K562 (cell line): ENCODE measurements at regions not wholly inside any gene's neighbourhood (a gene's known extent, or its start where the extent isn't known, plus 50 kb on each side); places are given as distances from the start of the nearest gene placed in this dataset.

Experiments used
- ATAC-seq: fragments of 200-7000 bp; cut with Tn5 transposase; 3 replicates; pipeline ENCODE4 v1.9.1; 2020; ENCODE audit warnings: moderate library complexity
- BruUV-seq: library from RNA; stranded (reverse); fragments of 400-500 nt; replicated peaks from 2 replicates; lab custom pipeline; 2021; lab: Mats Ljungman, UMichigan
- CTCF ChIA-PET: fragments of 300-600 bp; formaldehyde crosslinking; extraction: SDS; loops from one replicate; lab custom pipeline; 2021; ENCODE audit warnings: low intra/inter-chr PET ratio; lab: Yijun Ruan, JAX
- POLR2A ChIA-PET: fragments of 300-600, 350-650 bp; sonication (Branson Sonifier 250); formaldehyde crosslinking; extraction: SDS; loops from one replicate; lab custom pipeline; 2021; ENCODE audit warnings: antibody characterized with exemption, inconsistent platforms; lab: Yijun Ruan, JAX
- DNase-seq, 4 experiments: peaks; one replicate each; pipeline versions ENCODE4 v3.0.0 to v3.0.0-alpha.2; 2011 to 2018; ENCODE audit warnings: low spot score in 3 of 4, mixed read lengths in 3 of 4; ENCODE audit errors: extremely low read depth in 1 of 4
- FAIRE-seq: peaks from 2 replicates; lab custom pipeline; 2011; peaks lifted over from hg19 to GRCh38; lab: Jason Lieb, UNC
- H2AFZ ChIP-seq: 2 replicates; pipeline ENCODE4 v1.6.0; 2011; ENCODE audit warnings: low read depth, low read length, control low read depth, inconsistent platforms
- H3K27ac ChIP-seq: fragments of 200-600 bp; 3 replicates; pipeline ENCODE4 v1.8.0; 2011; ENCODE audit warnings: low read depth, mild to moderate bottlenecking, control low read depth, inconsistent platforms, low read length, moderate library complexity, mixed read lengths; ENCODE audit errors: extremely low read depth
- H3K27me3 ChIP-seq, 2 experiments: fragments of 300-600 bp in 1 of 2; 2 replicates in 1 of 2; 3 replicates in 1 of 2; pipeline versions ENCODE4 v1.6.0 to v1.8.0; 2011; ENCODE audit warnings: inconsistent platforms in 2 of 2, low read length in 2 of 2, mild to moderate bottlenecking in 1 of 2, mixed read lengths in 1 of 2, moderate library complexity in 1 of 2; ENCODE audit not compliant: control insufficient read depth in 2 of 2, insufficient read depth in 2 of 2
- H3K36me3 ChIP-seq: fragments of 300-600 bp; 3 replicates; pipeline ENCODE4 v1.8.0; 2011; ENCODE audit warnings: mild to moderate bottlenecking, low read length, inconsistent platforms; ENCODE audit not compliant: control insufficient read depth, insufficient read depth
- H3K4me1 ChIP-seq, 2 experiments: fragments of 200-600 bp in 1 of 2; replicated peaks in 1 of 2; 2 replicates in 1 of 2; 3 replicates in 1 of 2; pipeline versions ENCODE4 v1.5.1 to v1.8.0; 2011; ENCODE audit warnings: inconsistent platforms in 2 of 2, low read length in 2 of 2, mild to moderate bottlenecking in 1 of 2, mixed read lengths in 1 of 2, moderate library complexity in 1 of 2; ENCODE audit not compliant: control insufficient read depth in 2 of 2, insufficient read depth in 2 of 2
- H3K4me2 ChIP-seq: 2 replicates; pipeline ENCODE4 v1.6.1; 2011; ENCODE audit warnings: low read length, control low read depth, inconsistent platforms, mixed read lengths; ENCODE audit not compliant: insufficient read depth
- H3K4me3 ChIP-seq: fragments of 200-600 bp; sonication (generic), shearing (Covaris generic); 2 replicates; pipeline ENCODE4 v1.5.1; 2016; ENCODE audit warnings: control low read depth, inconsistent platforms
- H3K79me2 ChIP-seq: fragments of 200-600 bp; 3 replicates; pipeline ENCODE4 v1.8.0; 2011; ENCODE audit warnings: low read length, inconsistent platforms; ENCODE audit not compliant: control insufficient read depth, insufficient read depth
- H3K9ac ChIP-seq, 2 experiments: 2 replicates each; pipeline versions ENCODE4 v1.6.0 to v1.6.1; 2011; ENCODE audit warnings: low read depth in 2 of 2, low read length in 2 of 2, control low read depth in 1 of 2, inconsistent platforms in 1 of 2, mild to moderate bottlenecking in 1 of 2, mixed read lengths in 1 of 2; ENCODE audit not compliant: insufficient read depth in 1 of 2
- H3K9me1 ChIP-seq: one replicate; pipeline ENCODE4 v1.6.0; 2011; ENCODE audit warnings: inconsistent platforms, mild to moderate bottlenecking, low read length, moderate library complexity; ENCODE audit not compliant: control insufficient read depth, insufficient read depth
- H3K9me3 ChIP-seq: replicated peaks from 2 replicates; pipeline ENCODE4 v1.5.1; 2011; ENCODE audit warnings: low read depth, low read length, inconsistent platforms; ENCODE audit not compliant: control insufficient read depth, insufficient read depth
- H4K20me1 ChIP-seq: replicated peaks from 2 replicates; pipeline ENCODE4 v1.6.1; 2011; ENCODE audit warnings: low read length, inconsistent platforms, mixed read lengths; ENCODE audit not compliant: control insufficient read depth, insufficient read depth
- BDP1 ChIP-seq: IDR thresholded peaks from 3 replicates; pipeline ENCODE4 v1.6.1; 2011; ENCODE audit not compliant: insufficient read length, insufficient read depth
- BHLHE40 ChIP-seq: IDR thresholded peaks from 2 replicates; pipeline ENCODE4 v1.6.1; 2011; ENCODE audit warnings: low read length, improper control_type of control experiment
- C11orf30 ChIP-seq: fragments of 450-650 bp; IDR thresholded peaks from 2 replicates; pipeline ENCODE4 v1.6.1; 2016; ENCODE audit warnings: low read depth, mild to moderate bottlenecking
- CBFA2T3 ChIP-seq: fragments of 450-650 bp; IDR thresholded peaks from 2 replicates; pipeline ENCODE4 v1.6.1; 2017
- CXXC5 ChIP-seq: fragments of 250-450 bp; sonication (Bioruptor Pico); IDR thresholded peaks from 2 replicates; pipeline ENCODE4 v1.8.0; 2022; ENCODE audit warnings: inconsistent platforms, mild to moderate bottlenecking, moderate library complexity
- DDX20 ChIP-seq: fragments of 450-650 bp; IDR thresholded peaks from 2 replicates; pipeline ENCODE4 v1.6.1; 2016; ENCODE audit warnings: missing genetic modification characterization, low read depth, mild to moderate bottlenecking, missing compliant biosample characterization, moderate library complexity
- EP400 ChIP-seq: fragments of 450-650 bp; IDR thresholded peaks from 2 replicates; pipeline ENCODE4 v1.6.1; 2017; ENCODE audit warnings: antibody characterized with exemption, mild to moderate bottlenecking, moderate library complexity
- ETV6 ChIP-seq, 3 experiments: fragments of 150-350 bp in 1 of 3; sonication (generic) in 1 of 3; formaldehyde crosslinking in 1 of 3; IDR thresholded peaks; 2 replicates each; pipeline versions ENCODE4 v1.6.1 to v1.8.0; 2014 to 2022; ENCODE audit warnings: borderline replicate concordance in 2 of 3, low read depth in 2 of 3, antibody characterized with exemption in 1 of 3, low read length in 1 of 3, mild to moderate bottlenecking in 1 of 3, missing genetic modification reagents in 1 of 3
- FOS ChIP-seq: IDR thresholded peaks from 3 replicates; pipeline ENCODE4 v1.6.1; 2011; ENCODE audit not compliant: insufficient read length; ENCODE audit errors: extremely low read depth
- KDM5B ChIP-seq: fragments of 200-600 bp; sonication (generic); IDR thresholded peaks from 2 replicates; pipeline ENCODE4 v1.6.1; 2012; ENCODE audit warnings: low read depth, mild to moderate bottlenecking, moderate library complexity, low read length, control low read depth, inconsistent platforms; ENCODE audit not compliant: insufficient replicate concordance
- MAFG ChIP-seq: fragments of 450-650 bp; conservative IDR thresholded peaks from 2 replicates; pipeline ENCODE4 v1.6.1; 2016; ENCODE audit warnings: missing genetic modification characterization, missing compliant biosample characterization
- MEIS2 ChIP-seq: fragments of 450-650 bp; IDR thresholded peaks from 2 replicates; pipeline ENCODE4 v1.6.1; 2014; ENCODE audit warnings: mild to moderate bottlenecking; ENCODE audit not compliant: partially characterized antibody
- MYC ChIP-seq, 2 experiments: fragments of 250-450 bp in 1 of 2; sonication (Bioruptor Pico) in 1 of 2; IDR thresholded peaks; 2 replicates each; pipeline versions ENCODE4 v1.5.1 to v1.6.1; 2012 to 2021; ENCODE audit warnings: low read depth in 2 of 2, borderline replicate concordance in 1 of 2, improper control_type of control experiment in 1 of 2, low read length in 1 of 2, mild to moderate bottlenecking in 1 of 2, moderate library complexity in 1 of 2
- MYNN ChIP-seq, 2 experiments: sonication (generic); formaldehyde crosslinking in 1 of 2; IDR thresholded peaks; 2 replicates each; pipeline versions ENCODE4 v1.5.0 to v1.6.1; 2016 to 2020; ENCODE audit warnings: antibody characterized with exemption in 1 of 2, missing genetic modification reagents in 1 of 2
- NR4A1 ChIP-seq, 2 experiments: fragments of 250-450 bp in 1 of 2; fragments of 450-650 bp in 1 of 2; sonication (Bioruptor Pico) in 1 of 2; IDR thresholded peaks; 2 replicates each; pipeline versions ENCODE4 v1.4.0 to v1.6.1; 2016 to 2020; ENCODE audit warnings: mild to moderate bottlenecking in 2 of 2, missing compliant biosample characterization in 1 of 2, missing genetic modification characterization in 1 of 2, moderate library complexity in 1 of 2
- SMAD4 ChIP-seq: fragments of 250-450 bp; sonication (Bioruptor Pico); conservative IDR thresholded peaks from 2 replicates; pipeline ENCODE4 v1.8.0; 2021; ENCODE audit warnings: inconsistent platforms, mild to moderate bottlenecking, moderate library complexity
- TOE1 ChIP-seq, 2 experiments: fragments of 450-650 bp in 1 of 2; sonication (generic) in 1 of 2; formaldehyde crosslinking in 1 of 2; IDR thresholded peaks; 2 replicates each; pipeline versions ENCODE4 v1.7.1 to v1.8.0; 2016 to 2022; ENCODE audit warnings: borderline replicate concordance in 2 of 2, mild to moderate bottlenecking in 2 of 2, antibody characterized with exemption in 1 of 2, inconsistent platforms in 1 of 2, low read depth in 1 of 2, missing genetic modification reagents in 1 of 2, moderate library complexity in 1 of 2
- ZNF175 ChIP-seq: fragments of 200-800 bp; sonication (Bioruptor generic); IDR thresholded peaks from 2 replicates; pipeline ENCODE4 v1.6.1; 2016; ENCODE audit warnings: low read depth, mild to moderate bottlenecking, missing genetic modification characterization, missing compliant biosample characterization
- ZNF583 ChIP-seq: fragments of 250-450 bp; sonication (Bioruptor Pico); IDR thresholded peaks from 2 replicates; pipeline ENCODE4 v1.4.0; 2020
- ZNF830 ChIP-seq: fragments of 250-450 bp; sonication (Bioruptor Pico); IDR thresholded peaks from 2 replicates; pipeline ENCODE4 v1.5.0; 2021; ENCODE audit warnings: mild to moderate bottlenecking
- WGBS: fragments of 100-300 bp; shearing (Covaris generic); methylation state at CpG from one replicate; pipeline ENCODE4 v1.1.6; 2016; ENCODE audit warnings: low coverage, mixed read lengths; ENCODE audit not compliant: insufficient coverage; ENCODE audit errors: missing lambda C conversion rate; 5-methylcytosine and 5-hydroxymethylcytosine counted together
- in situ Hi-C: fragments of 300-500 bp; cut with MboI; formaldehyde crosslinking; loops from 4 replicates; pipeline ENCODE4 v1.15.0; 2018; ENCODE audit warnings: inconsistent platforms, mixed read lengths
- intact Hi-C: fragments of 100-400 bp; cut with micrococcal nuclease; formaldehyde crosslinking; loops from 2 replicates; pipeline ENCODE4 v1.14.2; 2022
- TF ChIP-seq, protein P1 (sequence below): IDR thresholded peaks from 2 replicates; pipeline ENCODE4 v1.6.1; 2014; ENCODE audit warnings: antibody characterized with exemption

DNA sequence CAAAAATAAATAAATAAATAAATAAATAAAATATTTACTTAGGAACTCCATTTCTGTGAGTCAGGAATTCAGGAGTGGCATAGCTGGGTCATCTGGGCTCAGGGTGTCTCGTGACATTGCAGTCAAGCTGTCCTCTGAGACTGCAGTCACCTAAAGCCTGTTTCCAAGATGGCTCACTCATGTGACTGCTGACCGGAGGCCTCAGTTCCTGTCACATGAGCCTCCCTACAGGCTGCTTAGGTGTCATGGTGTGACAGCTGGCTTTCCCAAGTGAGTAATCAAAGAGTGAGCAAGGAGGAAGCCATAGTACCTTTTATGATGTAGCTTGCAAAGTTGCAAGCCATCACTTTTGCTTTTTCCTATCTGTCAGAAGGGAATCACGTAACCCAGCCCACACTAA lies 128.6 kb upstream of the KCTD7 start:
- H3K4me2 ChIP-seq = no peak overlapping the region; the same call in 1 of the 2 replicates
- 0 out of 3 replicates have a peak overlapping the region, but pooled peaks have one; percentile 9 for H3K27ac ChIP-seq
- H3K9me1 ChIP-seq = no peaks in the 10 kb centered on the region
- 61% methylated on average over 3 of the region's 3 CpGs for WGBS
- ATAC-seq (peak; percentile 74), DNase-seq (peak in 3 of 4 experiments; percentile 15 to 62 (median 19)), FAIRE-seq (peak; percentile 70)
- intact Hi-C loops (no loop called here), in situ Hi-C loops (no loop called here)
- 0 out of 3 replicates have a peak, but pooled peaks cover 3% of the 10 kb centered on the region for H3K36me3 ChIP-seq
- H2AFZ ChIP-seq = no peak overlapping the region
- H3K79me2 ChIP-seq = no peaks in the 10 kb centered on the region
- POLR2A ChIA-PET = interaction anchor here (0.6 kb wide), 1 partner anchor 281 kb away, joined by 3 read pairs; no protein-coding TSS in a partner anchor
- no peaks in the 10 kb centered on the region for H4K20me1 ChIP-seq
- no peak overlapping the region for H3K9ac ChIP-seq
- H3K4me3 ChIP-seq = no peak overlapping the region
- no peaks in the 10 kb centered on the region for H3K9me3 ChIP-seq
- H3K4me1 ChIP-seq = peaks cover 12 to 31% of the 10 kb centered on the region in 2 experiments
- no peaks in the 10 kb centered on the region for H3K27me3 ChIP-seq
- no TSS peak for BruUV-seq
- CTCF ChIA-PET = interaction anchor here (0.6 kb wide), 1 partner anchor 345 kb away, joined by 4 read pairs; no protein-coding TSS in a partner anchor
- TF ChIP-seq MYNN (IDR thresholded peaks at IDR 0.05) (no peak), MYNN (CRISPR knock-in tag; IDR thresholded peaks at IDR 0.05) (no peak), SMAD4 (CRISPR knock-in tag) (peak; percentile 68), FOS (no peak), CBFA2T3 (no peak), ZNF175 (CRISPR knock-in tag) (peak; percentile 87; the same call in 1 of the 2 replicates), MEIS2 (peak; percentile 33), ZNF583 (0 out of 2 replicates have a peak, but pooled peaks have one; percentile 35), MAFG (tag) (0 out of 2 replicates have a peak, but pooled peaks have one; percentile 22), ZNF830 (CRISPR knock-in tag) (no peak), TOE1 (IDR thresholded peaks at IDR 0.05; ENCODE audit: borderline replicate concordance) (peak; percentile 54; the same call in 1 of the 2 replicates), TOE1 (CRISPR knock-in tag; IDR thresholded peaks at IDR 0.05; ENCODE audit: borderline replicate concordance, low read depth) (no peak), KDM5B (no peak), BHLHE40 (peak; percentile 72), DDX20 (tag) (0 out of 2 replicates have a peak, but pooled peaks have one; percentile 29), EP400 (peak; percentile 31; the same call in 1 of the 2 replicates), MYC (IDR thresholded peaks at IDR 0.05; ENCODE audit: low read depth, low read length) (no peak), MYC (CRISPR knock-in tag; IDR thresholded peaks at IDR 0.05; ENCODE audit: borderline replicate concordance, low read depth) (no peak), CXXC5 (CRISPR knock-in tag) (peak; percentile 50; the same call in 1 of the 2 replicates), ETV6 (IDR thresholded peaks at IDR 0.05; ENCODE audit: borderline replicate concordance in 1 of 2, low read depth in 2 of 2, low read length in 1 of 2) (no peak), ETV6 (CRISPR knock-in tag; IDR thresholded peaks at IDR 0.05; ENCODE audit: borderline replicate concordance) (no peak), BDP1 (no peak), C11orf30 (peak; percentile 28; the same call in 1 of the 2 replicates), NR4A1 (CRISPR knock-in tag; IDR thresholded peaks at IDR 0.05) (no peak), NR4A1 (tag; IDR thresholded peaks at IDR 0.05) (peak; percentile 50; the same call in 1 of the 2 replicates)
- TF ChIP-seq, protein P1, sequence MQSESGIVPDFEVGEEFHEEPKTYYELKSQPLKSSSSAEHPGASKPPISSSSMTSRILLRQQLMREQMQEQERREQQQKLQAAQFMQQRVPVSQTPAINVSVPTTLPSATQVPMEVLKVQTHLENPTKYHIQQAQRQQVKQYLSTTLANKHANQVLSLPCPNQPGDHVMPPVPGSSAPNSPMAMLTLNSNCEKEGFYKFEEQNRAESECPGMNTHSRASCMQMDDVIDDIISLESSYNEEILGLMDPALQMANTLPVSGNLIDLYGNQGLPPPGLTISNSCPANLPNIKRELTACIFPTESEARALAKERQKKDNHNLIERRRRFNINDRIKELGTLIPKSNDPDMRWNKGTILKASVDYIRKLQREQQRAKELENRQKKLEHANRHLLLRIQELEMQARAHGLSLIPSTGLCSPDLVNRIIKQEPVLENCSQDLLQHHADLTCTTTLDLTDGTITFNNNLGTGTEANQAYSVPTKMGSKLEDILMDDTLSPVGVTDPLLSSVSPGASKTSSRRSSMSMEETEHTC = peak; percentile 54; the same call in 1 of the 2 replicates
